22Rv1 (cell line): ENCODE measurements at regions not wholly inside any gene's neighbourhood (a gene's known extent, or its start where the extent isn't known, plus 50 kb on each side); places are given as distances from the start of the nearest gene placed in this dataset.

ENCODE experiments used
- CTCF ChIP-seq: fragments of 450-650 bp; IDR thresholded peaks from 2 replicates; pipeline ENCODE4 v1.5.1; 2017; ENCODE audit warnings: mild to moderate bottlenecking
- ZFX ChIP-seq: fragments of 450-650 bp; IDR thresholded peaks from 2 replicates; pipeline ENCODE4 v1.6.1; 2017; ENCODE audit warnings: antibody characterized with exemption, borderline replicate concordance

DNA sequence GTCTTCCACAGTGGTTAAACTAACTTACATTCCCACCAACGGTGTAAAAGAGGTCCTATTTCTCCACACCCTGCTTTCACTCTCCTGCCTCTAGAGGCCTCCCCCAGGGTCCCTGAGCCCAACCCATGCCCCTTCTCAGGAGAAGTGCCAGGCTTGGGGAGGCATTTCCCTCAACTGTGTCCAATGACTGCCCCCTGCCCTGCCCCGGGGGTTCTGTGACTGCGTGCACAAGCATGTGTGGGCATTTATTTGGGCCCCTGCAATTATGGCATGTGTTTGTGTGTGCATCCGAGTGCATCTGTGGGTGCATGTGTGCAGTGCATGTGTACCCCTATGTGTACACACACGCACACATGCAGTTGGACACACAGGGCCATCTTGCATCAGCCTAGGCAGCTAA, 57.3 kb downstream of the INHBB start:
- no peak for TF ChIP-seq ZFX
- no peak for TF ChIP-seq CTCF
